Activated effector memory CD4-positive, alpha-beta T cell treated with Interleukin-2 at 50 U/mL for 16 hours (primary cell): ENCODE measurements at regions not wholly inside any gene's neighbourhood (a gene's known extent, or its start where the extent isn't known, plus 50 kb on each side); places are given as distances from the start of the nearest gene placed in this dataset.
"Not testable (repeated sequence)": the region's sequence is repeated elsewhere in the genome, so short reads cannot be mapped to it uniquely, and the experiment has no call there.

Experiments used
- DNase-seq: peaks from one replicate; pipeline ENCODE4 v3.0.0-alpha.2; 2020

DNA sequence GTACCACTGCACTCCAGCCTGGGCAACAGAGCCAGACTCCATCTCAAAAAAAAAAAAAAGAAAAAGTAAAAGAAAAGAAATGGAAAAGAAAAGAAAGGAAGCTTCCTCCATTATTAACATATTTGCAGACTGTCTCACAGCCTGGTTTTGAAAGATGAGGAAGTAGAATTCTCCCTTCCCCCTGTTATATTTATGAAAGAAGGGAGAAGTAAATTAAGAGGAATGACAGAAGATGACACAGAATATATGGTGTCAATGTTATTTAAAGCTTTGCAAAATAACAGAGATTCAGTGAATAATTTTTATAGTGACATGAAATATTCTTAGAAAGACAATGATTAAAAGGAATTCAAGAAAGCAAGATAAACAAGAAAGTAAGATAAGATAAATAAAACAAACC is 83.7 kb upstream of the PRSS16 start:
- no peak for DNase-seq

DNA sequence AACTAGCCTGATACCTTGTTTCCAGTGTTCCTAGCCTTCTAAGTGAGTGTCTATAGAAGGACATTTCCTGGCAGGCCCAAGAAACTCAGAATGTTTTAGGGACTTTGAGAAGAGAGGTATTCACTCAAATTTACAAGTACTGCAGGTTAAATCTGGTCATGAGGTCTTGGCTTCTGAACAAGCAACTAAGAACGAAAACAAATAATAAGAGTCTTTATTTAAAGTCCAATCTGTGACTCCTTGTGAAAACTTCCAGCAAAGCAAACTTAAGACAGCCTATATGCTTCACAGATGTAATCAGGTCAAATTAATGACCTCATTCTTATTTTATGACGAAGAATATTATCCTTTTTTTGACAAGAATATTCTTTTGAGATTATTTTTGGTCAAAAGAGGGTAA is 79.4 kb upstream of the PRSS16 start:
- no peak for DNase-seq

DNA sequence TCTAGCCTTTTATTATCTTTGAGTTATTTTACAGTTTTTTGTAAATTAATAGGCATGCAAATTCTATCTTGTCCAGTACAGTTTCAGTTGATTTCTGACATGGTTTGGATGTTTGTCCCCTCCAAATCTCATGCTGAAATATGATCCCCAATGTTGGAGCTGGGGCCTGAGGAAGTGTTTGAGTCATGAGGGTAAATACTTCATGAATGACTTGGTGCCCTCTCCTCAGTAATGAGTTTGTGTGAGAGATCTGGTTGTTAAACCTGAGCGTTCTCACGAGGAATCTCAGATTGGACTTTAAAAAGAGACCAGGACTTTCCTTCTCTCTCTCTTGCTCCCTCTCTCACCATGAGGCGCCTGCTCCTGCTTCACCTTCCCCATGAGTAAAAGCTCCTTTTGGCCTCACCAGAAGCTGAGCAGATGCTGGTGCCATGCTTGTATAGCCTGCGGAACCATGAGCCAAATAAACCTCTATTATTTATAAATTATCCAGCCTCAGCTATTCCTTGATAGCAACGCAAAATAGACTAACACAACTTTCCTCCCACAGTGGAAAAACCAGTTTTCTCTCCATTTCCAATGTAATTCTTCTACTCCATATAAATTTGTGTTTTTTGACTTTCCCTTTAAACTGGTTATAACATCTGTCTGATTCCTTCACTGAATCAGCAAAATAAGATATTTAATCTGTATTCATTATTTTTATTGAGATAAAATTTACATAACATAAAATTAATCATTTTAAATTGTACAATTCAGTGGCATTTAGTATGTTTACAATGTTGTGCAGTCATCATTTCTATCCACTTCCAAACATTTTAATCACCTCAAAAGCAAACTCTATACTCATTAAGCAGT is 78.7 kb upstream of the PRSS16 start:
- no peak for DNase-seq

DNA sequence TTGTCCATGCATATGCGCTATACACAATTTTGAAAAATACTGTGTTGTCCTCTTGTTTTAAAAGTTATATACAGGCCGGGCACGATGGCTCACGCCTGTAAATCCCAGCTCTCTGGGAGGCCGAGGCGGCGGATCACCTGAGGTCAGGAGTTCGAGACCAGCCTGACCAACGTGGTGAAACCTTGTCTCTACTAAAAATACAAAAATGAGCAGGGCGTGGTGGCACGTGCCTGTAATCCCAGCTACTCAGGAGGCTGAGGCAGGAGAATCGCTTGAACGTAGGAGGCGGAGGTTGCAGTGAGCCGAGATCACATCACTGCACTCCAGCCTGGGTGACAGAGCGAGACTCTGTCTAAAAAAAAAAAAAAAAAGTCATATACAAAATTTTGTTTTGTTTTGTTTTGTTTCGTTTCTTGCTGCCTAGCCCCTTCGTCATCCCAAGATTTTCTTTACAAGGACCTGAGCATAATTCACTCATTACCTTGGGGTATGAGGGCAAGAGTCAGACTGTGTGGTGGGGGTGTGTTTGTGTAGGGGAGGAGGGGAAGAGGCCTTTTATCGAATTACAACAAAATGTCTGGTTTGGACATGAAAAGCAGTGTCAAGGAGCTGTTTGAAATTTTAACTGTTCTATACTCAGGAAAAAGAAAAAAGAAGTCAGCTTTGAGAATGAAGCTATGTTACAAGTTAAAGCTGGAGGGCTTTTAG is 74.8 kb upstream of the PRSS16 start:
- not testable (repeated sequence) for DNase-seq

- not testable (repeated sequence) for DNase-seq
Observed at GRCh38 chr6:27173232-27173601, 74.3 kb upstream of the PRSS16 start.

GRCh38 chr6:27174958-27175357 is 72.5 kb upstream of the PRSS16 start:
- DNase-seq: no peak

GRCh38 chr6:27176096-27176495 is 71.4 kb upstream of the PRSS16 start:
- DNase-seq: no peak

GRCh38 chr6:27176523-27177484 is 70.7 kb upstream of the PRSS16 start:
- DNase-seq: peak; percentile 41

DNA sequence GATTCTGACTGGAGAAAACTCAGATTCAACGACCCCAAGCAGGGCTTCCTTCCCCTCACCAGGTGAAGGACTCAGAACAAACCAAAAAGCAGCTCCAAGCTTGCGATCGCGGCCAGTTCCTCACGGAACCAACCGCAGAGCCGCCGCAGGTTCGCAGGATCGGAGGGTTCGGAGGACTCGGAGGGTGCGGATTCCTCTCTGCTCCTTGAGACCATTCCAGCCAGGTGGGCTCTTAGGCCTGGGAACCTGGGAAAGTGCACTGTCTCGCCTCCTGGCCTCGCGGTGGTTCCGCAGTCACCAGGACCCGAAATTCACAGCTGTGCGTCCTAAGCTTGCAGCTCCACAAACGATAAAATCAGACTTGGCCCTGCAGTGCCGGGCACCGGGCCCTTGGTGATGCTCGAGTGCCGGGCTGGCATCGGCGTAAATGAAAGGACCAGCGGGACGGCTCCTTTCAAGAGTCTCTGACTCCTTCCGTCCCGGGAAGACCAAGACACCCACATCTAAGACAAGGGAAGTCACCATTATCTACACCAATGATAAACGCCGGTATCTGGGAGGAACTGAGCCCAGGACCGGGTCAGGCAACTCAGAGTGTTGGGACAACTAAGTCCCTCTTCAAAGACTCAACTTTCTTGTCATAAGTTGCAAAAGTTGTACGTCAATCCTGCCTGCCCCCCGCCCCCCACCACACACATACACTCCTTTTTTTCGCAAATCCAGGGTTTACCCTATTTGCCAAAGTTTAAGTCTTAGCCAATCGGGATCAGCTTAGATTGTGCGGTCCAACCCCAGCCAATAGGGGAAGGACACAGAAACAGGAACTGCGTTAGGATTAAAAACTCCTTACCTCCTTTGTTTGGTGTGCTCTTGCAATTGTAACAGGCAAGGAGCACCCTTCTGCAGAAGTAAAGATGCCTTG is 69.8 kb upstream of the PRSS16 start:
- peak; percentile 66 for DNase-seq

- no peak for DNase-seq
Observed at GRCh38 chr6:27178407-27178730, 69.1 kb upstream of the PRSS16 start.

DNA sequence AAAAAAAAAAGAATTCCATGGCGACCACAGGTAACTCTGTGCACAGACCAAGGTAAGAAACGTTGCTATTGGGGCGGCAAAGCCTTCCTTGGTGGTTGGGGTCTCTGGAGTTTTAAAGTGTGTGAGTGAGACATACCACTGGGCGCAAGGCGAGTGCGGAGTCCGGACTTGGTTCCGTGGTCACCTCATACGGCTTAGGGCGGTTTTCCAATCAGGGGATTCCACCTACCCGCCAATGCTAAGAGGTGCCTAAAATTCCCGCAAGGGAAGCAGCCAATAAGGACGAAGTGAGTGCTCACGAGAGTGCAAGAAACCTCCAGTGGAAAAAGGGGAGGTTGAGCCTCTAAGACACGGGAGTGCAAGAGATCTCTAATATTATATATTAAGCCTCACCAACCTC is 68.6 kb upstream of the PRSS16 start:
- no peak for DNase-seq

GRCh38 chr6:27183060-27183832 is 64.3 kb upstream of the PRSS16 start:
- no peak for DNase-seq

DNA sequence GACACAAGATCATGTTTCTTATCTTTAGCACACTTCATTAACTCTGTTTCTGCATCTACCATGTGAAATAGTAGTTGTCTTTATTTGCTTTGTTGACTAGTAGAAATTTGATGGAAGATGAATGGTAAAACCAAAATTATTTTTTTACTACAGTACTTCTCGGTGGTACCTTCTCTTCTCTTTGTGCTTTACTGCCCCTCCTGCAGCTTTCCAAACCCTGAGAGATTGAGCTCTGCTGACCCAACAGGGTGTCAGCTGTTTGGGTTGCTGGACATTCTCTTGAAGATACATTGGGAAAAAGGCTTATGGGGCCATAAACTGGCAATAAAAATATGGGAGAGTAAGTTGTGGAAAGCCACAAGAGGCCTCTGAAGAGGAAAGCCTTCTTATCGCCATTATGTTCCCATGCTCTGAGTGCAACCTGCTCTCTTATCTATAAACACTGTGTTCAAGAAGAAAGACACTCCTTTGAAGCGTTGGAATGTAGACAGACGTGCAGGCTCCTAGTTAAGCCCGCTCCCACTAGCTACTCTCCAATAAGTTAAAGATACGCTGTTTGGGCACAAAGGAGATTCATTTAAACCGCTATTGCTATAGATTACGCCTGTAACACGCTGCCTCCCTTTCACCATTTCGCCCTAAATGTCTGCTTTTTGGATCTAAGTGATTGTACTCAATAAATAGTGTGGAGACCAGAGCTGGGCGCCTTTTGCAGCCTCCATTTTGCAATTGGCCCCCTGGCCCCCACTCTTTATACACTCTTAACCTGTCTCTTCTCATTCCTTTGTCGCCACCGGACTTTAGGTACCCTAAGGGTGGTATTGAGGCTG is 60.1 kb upstream of the PRSS16 start:
- no peak for DNase-seq

DNA sequence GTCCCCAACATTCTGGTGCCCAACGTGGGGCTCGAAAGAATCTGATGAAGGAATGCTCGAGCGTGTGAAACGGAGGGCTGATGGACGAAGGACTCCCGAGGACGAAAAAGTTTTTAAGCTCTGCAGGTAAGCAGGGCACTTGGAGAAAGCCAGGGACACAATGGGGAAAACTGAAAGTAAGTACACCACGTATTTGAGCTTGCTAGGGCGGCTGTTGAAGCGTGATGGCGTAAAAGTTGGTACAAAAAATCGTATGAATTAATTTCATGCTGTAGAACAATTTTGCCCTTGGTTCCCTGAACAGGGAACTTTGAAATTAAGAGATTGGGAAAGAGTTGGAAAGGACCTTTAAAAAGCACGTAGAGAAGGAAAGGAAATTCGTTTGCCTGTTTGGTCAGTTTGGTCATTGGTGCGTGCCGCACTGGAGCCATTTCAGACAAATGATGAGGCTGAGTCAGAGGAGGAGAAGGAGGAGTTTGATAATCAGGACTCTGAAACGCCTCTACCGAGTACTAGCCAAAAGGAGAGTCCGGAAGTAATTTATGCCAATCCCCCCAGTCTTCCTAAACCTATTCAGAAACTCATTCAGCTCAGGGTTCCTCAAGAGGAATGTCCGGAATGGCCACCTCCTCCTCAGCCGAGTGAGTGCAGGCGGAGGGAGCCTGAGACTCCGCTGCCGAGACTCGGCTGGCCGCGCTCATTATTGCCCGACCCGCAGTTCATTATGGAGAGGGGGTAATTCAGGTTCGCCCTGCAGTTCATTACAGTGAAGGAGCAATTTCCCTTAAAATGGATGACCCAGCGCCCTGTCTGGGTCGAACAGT is 59.2 kb upstream of the PRSS16 start:
- DNase-seq: peak; percentile 30

GRCh38 chr6:27188885-27189418 is 58.5 kb upstream of the PRSS16 start:
- no peak for DNase-seq

GRCh38 chr6:27190126-27190525 is 57.4 kb upstream of the PRSS16 start:
- DNase-seq: no peak

- not testable (repeated sequence) for DNase-seq
Observed at GRCh38 chr6:27194453-27194852, 53.0 kb upstream of the PRSS16 start.

GRCh38 chr6:27195547-27195946 is 52.0 kb upstream of the PRSS16 start:
- DNase-seq: not testable (repeated sequence)
